Right lobe of liver (tissue), 6 donors: ENCODE measurements at regions not wholly inside any gene's neighbourhood (a gene's known extent, or its start where the extent isn't known, plus 50 kb on each side); places are given as distances from the start of the nearest gene placed in this dataset.

Experiments
- ATAC-seq, 4 donors: fragments of 200-7000 bp; cut with Tn5 transposase; one replicate each; pipeline ENCODE4 v1.9.1; 2020; ENCODE audit warnings: mild to moderate bottlenecking in 4 of 4, moderate library complexity in 4 of 4
- DNase-seq, 3 donors: peaks; one replicate each; pipeline ENCODE4 v3.0.0-alpha.2; 2020
- H3K27ac ChIP-seq, 3 donors: fragments of 200-600 bp; one replicate each; pipeline ENCODE4 v1.8.0; 2022
- H3K27me3 ChIP-seq, 2 donors: fragments of 200-600 bp; one replicate each; pipeline ENCODE4 v1.8.0; 2022
- H3K36me3 ChIP-seq, 4 donors: fragments of 200-600 bp; sonication (generic) in 1 of 4; one replicate each; pipeline versions ENCODE4 v1.5.1 to v1.8.0; 2017 to 2022; ENCODE audit warnings: control low read depth in 1 of 4
- H3K4me1 ChIP-seq, 4 donors: fragments of 200-600 bp; sonication (generic) in 1 of 4; one replicate each; pipeline versions ENCODE4 v1.5.1 to v1.8.0; 2017 to 2022; ENCODE audit warnings: control low read depth in 1 of 4
- H3K4me3 ChIP-seq, 3 donors: fragments of 200-600 bp; one replicate each; pipeline ENCODE4 v1.8.0; 2022
- H3K9me3 ChIP-seq, 4 donors: fragments of 200-600 bp; sonication (generic) in 1 of 4; one replicate each; pipeline versions ENCODE4 v1.5.1 to v1.8.0; 2017 to 2022; ENCODE audit warnings: control low read depth in 1 of 4
- CTCF ChIP-seq, 4 donors: fragments of 200-600 bp in 3 of 4; fragments of 450-650 bp in 1 of 4; IDR thresholded peaks; one replicate each; pipeline versions ENCODE4 v1.5.1 to v1.8.0; 2016 to 2022; ENCODE audit warnings: antibody characterized with exemption in 4 of 4, mild to moderate bottlenecking in 2 of 4
- POLR2A ChIP-seq: fragments of 450-650 bp; IDR thresholded peaks from one replicate; pipeline ENCODE4 v1.6.1; 2017; ENCODE audit warnings: antibody characterized with exemption, mild to moderate bottlenecking
- WGBS: methylation state at CpG from one replicate; pipeline ENCODE4 v1.1.6; 2018; ENCODE audit warnings: low coverage, low lambda C conversion rate; ENCODE audit not compliant: insufficient coverage; ENCODE audit errors: missing lambda C conversion rate; 5-methylcytosine and 5-hydroxymethylcytosine counted together
- intact Hi-C, 2 donors: fragments of 100-400 bp; cut with DNase I; formaldehyde crosslinking; loops; one replicate each; pipeline versions ENCODE4 v1.11.2 to v1.14.1; 2022
- donor health status: DM: no; HTN: yes; CAD: no.
- donor health status: DM: no; HTN: no; CAD: no.
- donor health status: DM: no; HTN: no; CAD: no.
- donor health status: DM: no; HTN: yes; CAD: no.
- donor health status: DM: no; HTN: yes; CAD: no.

GRCh38 chr20:60465993-60466686 lies 507.9 kb downstream of the CDH26 start:
- intact Hi-C loops, result no loop called here

GRCh38 chr20:60466687-60467022 lies 508.4 kb downstream of the CDH26 start:
- intact Hi-C loops, result no loop called here
- Histone ChIP-seq H3K4me3 (no peak overlapping the region), H3K27ac (no peak overlapping the region), H3K9me3 (no peaks in the 10 kb centered on the region), H3K4me1 (no peaks in the 10 kb centered on the region), H3K27me3 (no peaks in the 10 kb centered on the region), H3K36me3 (no peaks in the 10 kb centered on the region)
- WGBS, result 27% methylated on average over 1 of the region's 1 CpG
- TF ChIP-seq POLR2A (no peak), CTCF (IDR thresholded peaks at IDR 0.05) (no peak)
- DNase-seq (no peak), ATAC-seq (no peak)

More at GRCh38 chr20:60465993-60466686, 507.9 kb downstream of the CDH26 start:
- Histone ChIP-seq H3K9me3 (no peaks in the 10 kb centered on the region), H3K4me3 (no peak overlapping the region), H3K4me1 (no peaks in the 10 kb centered on the region), H3K36me3 (no peaks in the 10 kb centered on the region), H3K27me3 (no peaks in the 10 kb centered on the region), H3K27ac (no peak overlapping the region)
- WGBS, result 58% methylated on average over 6 of the region's 8 CpGs
- DNase-seq (no peak), ATAC-seq (no peak)
- TF ChIP-seq CTCF (IDR thresholded peaks at IDR 0.05) (no peak), POLR2A (no peak)

- no peak for TF ChIP-seq POLR2A
- no peak for TF ChIP-seq CTCF (IDR thresholded peaks at IDR 0.05)
- no peaks in the 10 kb centered on the region for H3K4me1 ChIP-seq
- H3K4me3 ChIP-seq, result no peak overlapping the region
- no peaks in the 10 kb centered on the region for H3K27me3 ChIP-seq
- ATAC-seq (no peak), DNase-seq (no peak)
- H3K9me3 ChIP-seq, result no peaks in the 10 kb centered on the region
- WGBS, result no CpG with 5 or more reads among the region's 2 CpGs
- no peak overlapping the region for H3K27ac ChIP-seq
- no peaks in the 10 kb centered on the region for H3K36me3 ChIP-seq
- intact Hi-C loops, result no loop called here
These were observed 508.9 kb downstream of the CDH26 start for GRCh38 chr20:60467078-60467477.

GRCh38 chr20:60467771-60468170 lies 509.5 kb downstream of the CDH26 start:
- ATAC-seq, result no peak
- Histone ChIP-seq H3K27me3 (no peaks in the 10 kb centered on the region), H3K9me3 (no peaks in the 10 kb centered on the region), H3K4me3 (no peak overlapping the region), H3K4me1 (no peaks in the 10 kb centered on the region), H3K36me3 (no peaks in the 10 kb centered on the region), H3K27ac (no peak overlapping the region)
- intact Hi-C loops, result no loop called here
- no peak for DNase-seq
- WGBS, result 30% methylated on average over 3 of the region's 4 CpGs
- TF ChIP-seq POLR2A, result no peak
- TF ChIP-seq CTCF (IDR thresholded peaks at IDR 0.05), result no peak

- no peak for DNase-seq
- intact Hi-C loops, result no loop called here
- no peak overlapping the region for H3K27ac ChIP-seq
- TF ChIP-seq CTCF (IDR thresholded peaks at IDR 0.05), result no peak
- no peak for TF ChIP-seq POLR2A
- no CpG with 5 or more reads among the region's 5 CpGs for WGBS
- H3K4me3 ChIP-seq, result no peak overlapping the region
- ATAC-seq, result no peak
- H3K4me1 ChIP-seq, result no peaks in the 10 kb centered on the region
- H3K9me3 ChIP-seq, result no peaks in the 10 kb centered on the region
- H3K27me3 ChIP-seq, result no peaks in the 10 kb centered on the region
- no peaks in the 10 kb centered on the region for H3K36me3 ChIP-seq
These were observed 511.6 kb downstream of the CDH26 start for GRCh38 chr20:60469829-60470228.
